HG03571 (cell line): ENCODE measurements at regions not wholly inside any gene's neighbourhood (a gene's known extent, or its start where the extent isn't known, plus 50 kb on each side); places are given as distances from the start of the nearest gene placed in this dataset.

ENCODE experiments used
- ATAC-seq: cut with Tn5 transposase; IDR thresholded peaks from one replicate; pipeline ENCODE4 v1.9.1; 2021; ENCODE audit not compliant: unreplicated experiment

GRCh38 chr14:101117543-101117942 is 214.0 kb upstream of the RTL1 start:
- ATAC-seq: no peak

- no peak for ATAC-seq
Measured at GRCh38 chr14:101118233-101118632, 214.7 kb upstream of the RTL1 start.

- no peak for ATAC-seq
Measured at GRCh38 chr14:101118746-101119591, 215.4 kb upstream of the RTL1 start.

- no peak for ATAC-seq
Measured at GRCh38 chr14:101119830-101120571, 216.5 kb upstream of the RTL1 start.

- ATAC-seq: no peak
Measured at GRCh38 chr14:101120641-101121507, 217.4 kb upstream of the RTL1 start.

- no peak for ATAC-seq
Measured at GRCh38 chr14:101121508-101122139, 218.1 kb upstream of the RTL1 start.

- no peak for ATAC-seq
Measured at GRCh38 chr14:101122237-101123141, 219.0 kb upstream of the RTL1 start.

- ATAC-seq: no peak
Measured at GRCh38 chr14:101123618-101124510, 220.3 kb upstream of the RTL1 start.

- ATAC-seq: no peak
Measured at GRCh38 chr14:101124815-101125214, 221.3 kb upstream of the RTL1 start.

GRCh38 chr14:101125313-101125712 is 221.8 kb upstream of the RTL1 start:
- no peak for ATAC-seq

GRCh38 chr14:101125719-101126651 is 222.5 kb upstream of the RTL1 start:
- no peak for ATAC-seq

GRCh38 chr14:101126731-101127130 is 223.2 kb upstream of the RTL1 start:
- no peak for ATAC-seq

GRCh38 chr14:101127224-101127623 is 223.7 kb upstream of the RTL1 start:
- ATAC-seq: no peak

- no peak for ATAC-seq
Measured at GRCh38 chr14:101128478-101129321, 225.2 kb upstream of the RTL1 start.

- no peak for ATAC-seq
Measured at GRCh38 chr14:101129521-101130167, 226.1 kb upstream of the RTL1 start.

GRCh38 chr14:101130861-101131260 is 227.3 kb upstream of the RTL1 start:
- ATAC-seq: no peak
